H7 (cell line): ENCODE measurements at regions not wholly inside any gene's neighbourhood (a gene's known extent, or its start where the extent isn't known, plus 50 kb on each side); places are given as distances from the start of the nearest gene placed in this dataset.

Source experiments
- DNase-seq: peaks from one replicate; pipeline ENCODE4 v3.0.0; 2012
- H3K27me3 ChIP-seq: 2 replicates; pipeline ENCODE4 v1.6.0; 2011; ENCODE audit warnings: mild to moderate bottlenecking, low read length; ENCODE audit not compliant: control insufficient read depth, insufficient read depth
- H3K36me3 ChIP-seq: replicated peaks from 2 replicates; pipeline ENCODE4 v1.5.1; 2011; ENCODE audit warnings: low read length; ENCODE audit not compliant: control insufficient read depth, insufficient read depth
- H3K4me3 ChIP-seq: 2 replicates; pipeline ENCODE4 v1.5.1; 2011; ENCODE audit warnings: low read depth, mild to moderate bottlenecking, control low read depth, low read length, moderate library complexity; ENCODE audit not compliant: insufficient read depth

- DNase-seq: no peak
- no peak overlapping the region for H3K4me3 ChIP-seq
- H3K27me3 ChIP-seq: no peaks in the 10 kb centered on the region
- no peaks in the 10 kb centered on the region for H3K36me3 ChIP-seq
Measured at GRCh38 chr12:34526946-34527345, 504.6 kb downstream of the ALG10 start.

DNA sequence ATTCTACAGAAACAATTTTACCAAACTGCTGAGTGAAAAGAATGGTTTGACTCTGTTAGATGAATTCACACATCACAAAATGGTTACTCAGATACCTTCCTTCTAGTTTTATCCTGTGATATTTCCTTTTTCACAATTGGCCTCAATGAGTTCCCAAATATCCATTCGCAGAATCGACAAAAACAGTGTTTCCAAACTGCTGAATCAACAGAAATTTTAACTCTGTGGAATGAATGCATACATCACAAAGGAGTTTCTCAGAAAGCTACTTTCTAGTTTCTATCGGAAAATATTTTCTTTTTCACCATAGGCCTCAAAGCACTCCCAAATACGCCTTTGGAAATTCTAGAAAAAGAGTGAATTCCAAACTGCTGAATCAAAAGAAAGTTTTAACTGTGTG lies 525.0 kb downstream of the ALG10 start:
- Histone ChIP-seq H3K27me3 (no peaks in the 10 kb centered on the region), H3K36me3 (no peaks in the 10 kb centered on the region), H3K4me3 (no peak overlapping the region)
- no peak for DNase-seq

GRCh38 chr12:34591966-34592365 lies 569.7 kb downstream of the ALG10 start:
- DNase-seq: no peak
- no peak overlapping the region for H3K4me3 ChIP-seq
- no peaks in the 10 kb centered on the region for H3K27me3 ChIP-seq
- no peaks in the 10 kb centered on the region for H3K36me3 ChIP-seq

- Histone ChIP-seq H3K36me3 (no peaks in the 10 kb centered on the region), H3K27me3 (no peaks in the 10 kb centered on the region), H3K4me3 (no peak overlapping the region)
- no peak for DNase-seq
Measured at GRCh38 chr12:34595749-34596733, 573.7 kb downstream of the ALG10 start.

DNA sequence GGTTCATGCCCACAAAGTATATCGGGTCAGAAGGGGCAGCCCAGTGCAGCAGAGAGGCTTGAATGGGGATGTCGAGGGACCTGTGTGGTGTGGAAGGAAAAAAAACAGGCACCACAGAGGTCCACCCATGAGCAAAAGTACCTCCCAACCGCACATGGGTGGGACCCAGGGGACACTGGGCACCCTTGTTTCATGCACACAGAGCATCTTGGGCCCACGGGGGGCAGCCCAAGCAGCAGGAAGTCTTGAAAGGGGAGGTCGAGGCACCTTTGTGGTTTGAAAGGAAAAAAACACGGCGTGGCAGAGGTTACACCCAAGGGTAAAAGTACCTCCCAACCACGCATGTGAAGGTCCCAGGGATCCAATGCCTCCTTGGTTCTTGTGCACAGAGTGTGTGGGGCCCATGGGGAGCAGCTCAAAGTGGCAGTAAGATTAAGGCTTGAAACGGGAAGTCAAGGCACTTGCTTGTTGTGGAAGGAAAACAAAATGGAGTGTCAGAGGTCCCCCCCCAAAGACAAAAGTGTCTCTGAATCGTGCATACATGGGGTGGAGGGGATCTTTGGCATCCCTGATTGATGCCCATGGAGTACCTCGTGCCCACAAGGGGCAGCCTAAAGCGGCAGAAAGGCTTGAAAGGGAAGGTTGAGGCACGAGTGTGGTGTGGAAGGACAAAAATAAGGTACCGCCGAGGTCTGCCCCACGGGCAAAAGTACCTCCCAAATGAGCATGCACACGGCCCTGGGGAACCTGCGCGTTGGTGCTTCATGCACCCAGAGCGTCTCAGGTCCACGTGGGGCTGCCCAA lies 575.5 kb downstream of the ALG10 start:
- no peaks in the 10 kb centered on the region for H3K36me3 ChIP-seq
- DNase-seq: peak; percentile 1
- no peaks in the 10 kb centered on the region for H3K27me3 ChIP-seq
- no peak overlapping the region for H3K4me3 ChIP-seq

- no peak for DNase-seq
- Histone ChIP-seq H3K27me3 (no peaks in the 10 kb centered on the region), H3K4me3 (no peak overlapping the region), H3K36me3 (no peaks in the 10 kb centered on the region)
Measured at GRCh38 chr12:34598352-34598827, 576.1 kb downstream of the ALG10 start.

DNA sequence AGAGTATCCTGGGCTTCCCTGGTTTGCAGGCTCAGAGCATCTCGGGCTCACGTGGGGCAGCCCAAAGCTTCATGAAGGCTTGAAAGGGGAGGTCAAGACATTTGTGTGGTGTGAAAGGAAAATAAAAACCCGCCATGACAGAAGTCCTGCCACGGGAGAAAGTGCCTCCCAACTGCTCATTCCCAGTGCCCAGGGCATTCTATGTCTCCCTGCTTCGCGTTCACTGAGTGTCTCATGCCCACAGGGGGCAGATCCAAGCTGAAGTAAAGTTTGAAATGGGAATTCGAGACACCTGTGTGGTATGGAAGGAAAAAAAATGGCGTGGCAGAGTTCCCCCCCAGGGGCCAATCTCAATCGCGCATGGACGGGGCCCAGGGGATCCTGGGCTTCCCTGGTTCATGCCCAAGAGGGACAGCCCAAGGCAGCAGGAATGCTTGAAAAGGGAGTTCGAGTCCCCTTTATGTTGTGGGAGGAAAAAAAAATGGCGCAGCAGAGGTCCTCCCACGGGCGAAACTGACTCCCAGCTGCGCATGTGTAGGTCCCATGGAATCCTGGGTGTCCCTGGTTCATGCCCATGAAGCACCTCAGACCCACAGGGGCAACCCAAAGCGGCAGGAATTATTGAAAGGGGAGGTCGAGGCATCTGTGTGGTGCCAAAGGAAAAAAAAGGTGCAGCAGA lies 576.7 kb downstream of the ALG10 start:
- Histone ChIP-seq H3K36me3 (no peaks in the 10 kb centered on the region), H3K27me3 (no peaks in the 10 kb centered on the region), H3K4me3 (no peak overlapping the region)
- peak; percentile 0 for DNase-seq

GRCh38 chr12:34599530-34600513 lies 577.5 kb downstream of the ALG10 start:
- Histone ChIP-seq H3K27me3 (no peaks in the 10 kb centered on the region), H3K36me3 (no peaks in the 10 kb centered on the region), H3K4me3 (no peak overlapping the region)
- peak; percentile 4 for DNase-seq

GRCh38 chr12:34600592-34601462 lies 578.5 kb downstream of the ALG10 start:
- Histone ChIP-seq H3K27me3 (no peaks in the 10 kb centered on the region), H3K4me3 (no peak overlapping the region), H3K36me3 (no peaks in the 10 kb centered on the region)
- DNase-seq: peak; percentile 4

DNA sequence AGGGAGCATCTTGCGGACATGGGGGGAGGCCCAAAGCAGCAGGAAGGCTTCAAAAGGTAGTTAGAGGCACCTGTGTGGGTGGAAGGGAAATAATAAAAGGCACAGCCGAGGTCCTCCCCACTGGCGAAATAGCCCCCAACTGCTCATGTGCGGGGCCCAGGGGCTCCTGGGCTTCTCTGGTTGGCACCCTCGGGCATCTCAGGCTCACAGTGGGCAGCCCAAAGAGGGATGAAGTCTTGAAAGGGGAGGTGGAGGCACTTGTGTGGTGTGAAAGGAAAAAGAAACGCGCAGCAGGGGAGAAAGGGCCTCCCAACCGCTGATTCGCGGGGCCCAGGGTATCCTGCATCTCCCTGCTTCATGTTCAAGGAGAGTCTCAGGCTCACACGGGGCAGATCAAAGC lies 579.4 kb downstream of the ALG10 start:
- Histone ChIP-seq H3K36me3 (no peaks in the 10 kb centered on the region), H3K27me3 (no peaks in the 10 kb centered on the region), H3K4me3 (no peak overlapping the region)
- DNase-seq: peak; percentile 2

- Histone ChIP-seq H3K27me3 (no peaks in the 10 kb centered on the region), H3K36me3 (no peaks in the 10 kb centered on the region), H3K4me3 (no peak overlapping the region)
- peak; percentile 1 for DNase-seq
Measured at GRCh38 chr12:34602213-34602940, 580.1 kb downstream of the ALG10 start.

DNA sequence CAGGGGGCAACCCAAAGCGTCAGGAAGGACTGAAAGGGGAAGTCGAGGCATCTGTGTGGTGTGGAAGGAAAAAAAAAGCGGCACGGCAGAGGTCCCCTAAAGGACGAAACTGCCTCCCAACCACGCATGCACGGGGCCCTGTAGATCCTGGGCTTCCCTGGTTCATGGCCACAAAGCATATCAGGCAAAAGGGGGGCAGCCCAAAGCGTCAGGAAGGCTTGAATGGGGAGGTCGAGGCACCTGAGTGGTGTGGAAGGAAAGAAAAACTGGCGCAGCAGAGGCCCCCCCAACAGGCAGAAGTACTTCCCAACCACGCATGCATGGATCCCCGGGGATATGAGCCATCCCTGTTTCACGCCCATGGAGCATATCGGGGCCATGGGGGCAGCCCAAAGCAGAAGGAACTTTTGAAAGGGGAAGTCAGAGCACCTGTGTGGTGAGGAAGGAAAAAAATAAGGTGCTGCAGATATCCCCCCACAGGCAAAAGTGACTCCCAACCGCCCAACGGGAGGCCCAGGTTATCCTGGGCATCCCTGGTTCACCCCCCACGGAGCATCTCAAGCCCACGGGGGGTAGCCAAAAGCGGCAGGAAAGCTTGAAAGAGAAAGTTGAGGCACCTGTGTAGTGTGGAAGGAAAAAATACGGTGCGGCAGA lies 581.2 kb downstream of the ALG10 start:
- H3K36me3 ChIP-seq: no peaks in the 10 kb centered on the region
- DNase-seq: peak; percentile 6
- no peak overlapping the region for H3K4me3 ChIP-seq
- no peaks in the 10 kb centered on the region for H3K27me3 ChIP-seq
